H4 (cell line): ENCODE measurements at regions not wholly inside any gene's neighbourhood (a gene's known extent, or its start where the extent isn't known, plus 50 kb on each side); places are given as distances from the start of the nearest gene placed in this dataset.
"Not testable (repeated sequence)": the region's sequence is repeated elsewhere in the genome, so short reads cannot be mapped to it uniquely, and the experiment has no call there.

ENCODE experiments used
- DNase-seq: peaks from one replicate; pipeline ENCODE4 v3.0.0-alpha.2; 2015; ENCODE audit warnings: low spot score

- DNase-seq: no peak
These were observed 143.9 kb upstream of the ZNF366 start for GRCh38 chr5:72651109-72651508.

- DNase-seq: peak; percentile 26
These were observed 142.2 kb upstream of the ZNF366 start for GRCh38 chr5:72649449-72649848.

- DNase-seq: no peak
These were observed 141.3 kb upstream of the ZNF366 start for GRCh38 chr5:72648480-72648879.

GRCh38 chr5:72647806-72648205, 140.6 kb upstream of the ZNF366 start:
- no peak for DNase-seq

GRCh38 chr5:72646246-72646866, 139.1 kb upstream of the ZNF366 start:
- DNase-seq: no peak

GRCh38 chr5:72645064-72645846, 138.0 kb upstream of the ZNF366 start:
- no peak for DNase-seq

GRCh38 chr5:72644296-72644695, 137.1 kb upstream of the ZNF366 start:
- DNase-seq: no peak

- DNase-seq: no peak
These were observed 134.0 kb upstream of the ZNF366 start for GRCh38 chr5:72641164-72641563.

GRCh38 chr5:72637058-72637457, 129.8 kb upstream of the ZNF366 start:
- DNase-seq: no peak

- not testable (repeated sequence) for DNase-seq
These were observed 129.4 kb upstream of the ZNF366 start for GRCh38 chr5:72636565-72636964.

GRCh38 chr5:72634444-72634843, 127.2 kb upstream of the ZNF366 start:
- no peak for DNase-seq

GRCh38 chr5:72633649-72634048, 126.4 kb upstream of the ZNF366 start:
- DNase-seq: no peak

GRCh38 chr5:72633041-72633445, 125.8 kb upstream of the ZNF366 start:
- DNase-seq: no peak

GRCh38 chr5:72630721-72631120, 123.5 kb upstream of the ZNF366 start:
- DNase-seq: no peak

GRCh38 chr5:72630081-72630480, 122.9 kb upstream of the ZNF366 start:
- no peak for DNase-seq

- no peak for DNase-seq
These were observed 121.7 kb upstream of the ZNF366 start for GRCh38 chr5:72628771-72629371.

GRCh38 chr5:72625332-72625731, 118.1 kb upstream of the ZNF366 start:
- no peak for DNase-seq

GRCh38 chr5:72624641-72625236, 117.5 kb upstream of the ZNF366 start:
- peak; percentile 22 for DNase-seq

GRCh38 chr5:72623936-72624335, 116.7 kb upstream of the ZNF366 start:
- DNase-seq: no peak

GRCh38 chr5:72623323-72623722, 116.1 kb upstream of the ZNF366 start:
- no peak for DNase-seq

- no peak for DNase-seq
These were observed 115.1 kb upstream of the ZNF366 start for GRCh38 chr5:72622170-72622760.

- no peak for DNase-seq
These were observed 114.4 kb upstream of the ZNF366 start for GRCh38 chr5:72621576-72621975.
